HG02870 (cell line): ENCODE measurements at regions not wholly inside any gene's neighbourhood (a gene's known extent, or its start where the extent isn't known, plus 50 kb on each side); places are given as distances from the start of the nearest gene placed in this dataset.

Source experiments
- ATAC-seq: cut with Tn5 transposase; IDR thresholded peaks from one replicate; pipeline ENCODE4 v1.9.1; 2021; ENCODE audit warnings: mild to moderate bottlenecking, moderate library complexity; ENCODE audit not compliant: unreplicated experiment

DNA sequence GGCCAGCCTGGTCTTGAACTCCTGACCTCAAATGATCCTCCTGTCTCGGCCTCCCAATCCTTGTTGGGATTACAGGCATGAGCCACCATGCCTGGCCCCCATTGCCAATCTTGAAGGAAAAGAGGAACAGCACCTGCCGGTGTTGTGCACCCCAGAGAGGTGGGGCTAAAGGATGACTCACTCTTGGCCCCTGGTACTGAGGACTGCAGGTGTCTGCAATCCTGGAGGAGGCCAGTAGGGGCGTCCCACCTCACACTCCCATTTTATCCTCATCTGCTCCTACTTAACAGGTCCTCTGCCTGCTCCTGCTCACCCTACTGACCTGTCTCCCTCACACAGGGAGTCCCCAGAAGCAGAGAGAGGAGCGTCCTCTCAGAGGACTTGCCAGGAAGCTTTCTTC is 390.4 kb downstream of the ARHGEF28 start:
- ATAC-seq: no peak

GRCh38 chr5:74015716-74016115 is 389.7 kb downstream of the ARHGEF28 start:
- no peak for ATAC-seq

DNA sequence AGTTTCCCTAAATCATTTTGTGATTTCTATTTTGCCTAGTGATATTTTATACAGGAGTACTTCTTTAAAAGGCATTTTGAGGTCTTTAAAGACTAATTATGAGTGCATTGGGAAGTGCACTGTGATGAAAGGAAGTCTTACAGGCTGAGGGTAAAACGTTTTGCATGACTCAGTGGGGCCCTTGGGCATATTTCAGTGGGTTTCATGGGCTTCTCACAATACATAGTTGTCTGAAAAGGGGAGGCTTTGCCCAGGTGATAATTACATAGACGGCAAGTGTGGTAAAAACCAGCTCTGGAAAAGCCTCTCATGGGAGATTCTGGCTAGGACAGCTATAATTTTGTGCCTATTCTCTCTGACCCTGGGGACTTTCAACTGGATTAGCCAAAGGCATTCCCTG is 387.2 kb downstream of the ARHGEF28 start:
- no peak for ATAC-seq

DNA sequence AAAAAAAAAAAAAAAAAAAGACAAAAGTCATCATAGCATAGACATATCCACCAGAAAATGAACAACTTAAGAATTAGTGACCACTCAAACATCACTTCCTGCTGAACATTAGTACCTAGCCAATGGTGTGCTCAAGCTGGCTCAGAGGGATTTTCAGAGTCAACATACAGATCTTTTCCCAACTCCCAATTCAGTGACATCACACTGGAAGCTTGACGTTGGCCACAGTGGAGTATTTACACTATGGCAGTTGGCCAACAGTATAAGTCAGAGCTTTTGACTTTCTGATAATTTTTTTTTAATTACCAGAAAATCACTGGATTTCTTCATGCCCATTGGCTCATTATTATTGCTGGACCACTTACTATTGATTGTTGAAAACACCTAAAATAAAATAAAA is 383.5 kb downstream of the ARHGEF28 start:
- ATAC-seq: no peak

DNA sequence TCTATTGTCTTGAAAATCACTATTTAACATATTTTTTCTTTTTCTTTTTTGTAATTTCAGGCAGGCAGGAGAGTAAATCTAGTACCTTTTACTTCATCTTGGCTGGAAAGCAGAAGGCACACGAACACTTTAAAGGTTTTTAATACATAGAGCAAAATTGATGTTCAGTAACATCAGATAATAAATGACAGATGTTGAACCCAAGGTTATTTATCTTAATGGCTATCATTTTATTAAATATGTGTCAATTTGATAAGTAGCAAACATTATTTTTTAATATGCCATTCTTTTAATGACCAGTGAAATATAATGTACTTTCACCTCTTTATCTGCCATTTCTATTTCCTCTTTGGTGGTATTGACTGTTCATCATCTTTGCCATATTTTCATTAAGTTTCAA is 381.2 kb downstream of the ARHGEF28 start:
- ATAC-seq: no peak

DNA sequence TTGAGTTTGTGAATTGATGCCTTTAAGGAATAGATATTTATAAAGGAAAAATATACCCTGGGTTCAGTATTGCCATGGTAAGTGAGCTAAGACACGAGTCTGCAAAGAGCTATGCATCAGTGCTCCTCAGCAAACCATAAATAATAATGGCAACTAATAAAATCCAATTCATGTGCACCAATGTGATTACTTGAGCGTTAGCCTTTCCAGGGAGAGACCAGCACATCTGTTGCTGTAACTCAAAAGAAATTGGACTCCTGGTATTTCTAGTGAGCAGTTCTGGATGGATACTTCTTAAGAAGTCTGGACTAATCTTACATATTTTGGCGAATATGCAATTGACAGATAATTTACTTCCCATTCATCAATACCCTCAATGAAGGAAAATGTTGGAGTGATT is 373.3 kb downstream of the ARHGEF28 start:
- no peak for ATAC-seq

- ATAC-seq: no peak
Measured at GRCh38 chr5:73998489-73998888, 372.5 kb downstream of the ARHGEF28 start.

DNA sequence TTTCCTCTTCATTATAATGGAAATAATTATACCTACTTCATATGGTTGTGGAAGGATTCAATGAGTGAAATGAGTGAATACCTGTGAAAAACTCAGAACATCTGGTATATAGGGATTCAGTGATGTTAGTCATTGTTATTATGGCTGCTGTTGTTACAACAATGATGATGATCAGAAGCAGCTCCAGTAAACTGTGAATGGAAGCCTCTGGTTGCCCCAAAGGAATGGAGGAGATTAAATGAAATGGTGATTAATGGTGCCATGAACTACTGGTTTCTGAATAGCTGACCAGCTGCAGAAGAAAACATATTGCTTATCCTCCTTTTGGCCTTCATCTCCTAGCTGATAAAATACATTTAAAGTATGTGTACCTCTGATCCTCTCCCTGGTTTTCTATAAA is 372.0 kb downstream of the ARHGEF28 start:
- no peak for ATAC-seq

DNA sequence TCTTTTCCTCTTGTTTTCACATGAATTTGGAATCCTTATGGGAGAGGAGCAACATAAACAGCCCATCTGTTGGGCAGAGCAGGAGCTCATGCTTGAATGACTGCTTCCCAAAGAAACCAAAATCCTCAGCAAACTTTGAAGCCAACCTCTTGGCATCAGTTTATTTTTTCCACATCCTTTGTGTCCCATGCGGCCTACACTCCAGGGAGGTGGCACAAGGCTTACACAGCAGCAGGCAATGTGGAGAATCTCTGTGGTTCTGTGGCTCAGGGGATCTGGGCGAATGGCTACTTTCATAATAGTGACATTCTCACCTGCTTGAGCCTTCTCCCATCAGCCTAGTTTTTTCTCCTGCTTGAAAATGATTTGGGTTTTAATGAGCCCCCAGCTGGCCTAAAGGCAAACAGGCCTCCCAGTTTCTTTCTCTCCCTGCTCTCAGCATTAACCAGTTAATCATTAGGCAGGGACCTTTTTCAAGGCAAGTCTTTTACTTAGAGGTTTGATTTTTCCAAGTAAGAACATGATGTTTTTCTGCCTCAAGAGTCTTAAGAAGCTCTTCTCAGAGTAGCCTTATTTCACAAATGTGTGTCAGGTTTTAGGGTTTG is 370.3 kb downstream of the ARHGEF28 start:
- ATAC-seq: no peak

DNA sequence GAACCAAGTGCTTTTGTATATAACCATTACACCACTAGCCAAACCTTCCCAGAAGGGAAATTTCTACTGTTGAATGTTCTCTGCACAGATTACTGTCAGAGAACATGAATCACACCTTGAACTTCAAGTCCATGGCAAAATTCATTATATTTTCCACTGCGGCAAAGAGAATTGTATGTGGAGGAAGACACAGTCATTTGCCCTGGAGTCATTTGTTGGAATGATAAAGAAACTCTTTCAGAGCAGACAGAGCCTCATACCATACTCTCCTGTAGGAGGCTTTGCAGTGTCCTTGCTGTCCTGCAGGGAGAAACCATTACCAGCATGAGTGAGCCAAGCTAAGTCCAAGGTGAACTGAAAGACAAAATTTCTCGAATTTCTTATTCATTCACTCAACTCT is 369.0 kb downstream of the ARHGEF28 start:
- ATAC-seq: no peak
